Esophagus (tissue), 2 donors: ENCODE measurements at regions not wholly inside any gene's neighbourhood (a gene's known extent, or its start where the extent isn't known, plus 50 kb on each side); places are given as distances from the start of the nearest gene placed in this dataset.

ENCODE experiments used
- H3K27ac ChIP-seq, 2 donors: one replicate each; pipeline ENCODE4 v1.5.1; 2013; ENCODE audit warnings: low read depth in 2 of 2, mild to moderate bottlenecking in 2 of 2, inconsistent platforms in 1 of 2, low read length in 1 of 2, moderate library complexity in 1 of 2
- H3K27me3 ChIP-seq, 2 donors: one replicate each; pipeline ENCODE4 v1.6.1; 2013; ENCODE audit warnings: low read length in 2 of 2, control low read depth in 1 of 2, mild to moderate bottlenecking in 1 of 2; ENCODE audit not compliant: insufficient read depth in 2 of 2, control insufficient read depth in 1 of 2
- H3K36me3 ChIP-seq, 2 donors: one replicate each; pipeline ENCODE4 v1.6.1; 2013; ENCODE audit warnings: low read length in 1 of 2; ENCODE audit not compliant: control insufficient read depth in 2 of 2, insufficient read depth in 2 of 2
- H3K4me1 ChIP-seq, 2 donors: one replicate each; pipeline ENCODE4 v1.6.1; 2013; ENCODE audit warnings: low read length in 1 of 2; ENCODE audit not compliant: control insufficient read depth in 2 of 2, insufficient read depth in 2 of 2
- H3K4me3 ChIP-seq, 2 donors: one replicate each; pipeline ENCODE4 v1.5.1; 2013; ENCODE audit warnings: low read length in 2 of 2, mild to moderate bottlenecking in 2 of 2, low read depth in 1 of 2, moderate library complexity in 1 of 2
- H3K9me3 ChIP-seq, 2 donors: one replicate each; pipeline ENCODE4 v1.6.1; 2013; ENCODE audit warnings: mild to moderate bottlenecking in 2 of 2, low read depth in 1 of 2, low read length in 1 of 2, moderate library complexity in 1 of 2; ENCODE audit not compliant: control insufficient read depth in 2 of 2, insufficient read depth in 1 of 2
- WGBS, 2 donors: extraction: QIAGEN DNeasy Blood & Tissue Kit; methylation state at CpG; one replicate each; pipeline ENCODE4 v1.1.7; 2013; 5-methylcytosine and 5-hydroxymethylcytosine counted together
- donor health status: healthy with polysubstance abuse.
- donor health status: Bipolar disorder and iron deficiency.

DNA sequence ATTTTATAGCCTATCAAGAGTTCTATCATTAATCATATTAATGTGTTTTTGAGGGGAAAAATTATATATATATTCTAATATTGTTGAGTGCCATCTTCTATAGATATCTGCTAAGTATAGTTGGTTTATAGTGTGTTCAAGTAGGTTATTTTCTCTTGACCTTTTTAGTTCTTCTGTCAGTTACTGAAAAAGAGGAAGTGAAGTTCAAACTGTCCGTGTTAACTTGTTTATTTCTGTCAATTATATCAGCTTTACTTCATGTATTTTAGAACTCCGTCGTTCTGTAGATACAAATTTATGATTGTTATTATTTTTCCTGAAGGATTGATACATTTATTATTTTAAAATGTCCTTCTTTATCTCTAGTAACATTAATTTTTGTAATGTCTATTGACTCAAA, 1209.1 kb downstream of the CDH12 start:
- Histone ChIP-seq H3K27me3 (no peaks in the 10 kb centered on the region), H3K27ac (no peak overlapping the region), H3K36me3 (no peaks in the 10 kb centered on the region), H3K4me1 (no peaks in the 10 kb centered on the region), H3K9me3 (no peaks in the 10 kb centered on the region), H3K4me3 (no peak overlapping the region)
- WGBS, 2 donors = 50 to 51% methylated on average over 3 of the region's 3 CpGs

DNA sequence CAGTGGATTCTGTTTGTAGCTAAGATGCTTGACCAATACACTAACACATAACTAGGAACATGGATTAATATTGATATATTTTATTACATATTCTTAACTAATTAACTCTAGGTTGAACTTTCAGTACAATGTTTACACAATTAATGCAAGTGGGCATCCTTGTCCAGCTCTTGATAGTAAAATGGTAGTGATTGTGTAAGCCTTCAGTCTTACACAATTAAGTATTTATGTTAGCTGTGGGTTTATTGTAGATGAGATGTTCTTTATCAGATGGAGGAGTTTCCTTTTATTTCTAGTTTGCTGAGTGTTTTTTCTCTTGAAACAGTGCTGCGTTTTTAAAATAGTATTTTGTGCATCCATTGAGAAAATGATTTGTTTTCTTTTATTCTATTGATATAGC, 1210.8 kb downstream of the CDH12 start:
- Histone ChIP-seq H3K36me3 (no peaks in the 10 kb centered on the region), H3K4me1 (no peaks in the 10 kb centered on the region), H3K4me3 (no peak overlapping the region), H3K27me3 (no peaks in the 10 kb centered on the region), H3K27ac (no peak overlapping the region), H3K9me3 (no peaks in the 10 kb centered on the region)
- 57 to 85% methylated on average over 1 of the region's 1 CpG for whole genome bisulfite sequencing, 2 donors

DNA sequence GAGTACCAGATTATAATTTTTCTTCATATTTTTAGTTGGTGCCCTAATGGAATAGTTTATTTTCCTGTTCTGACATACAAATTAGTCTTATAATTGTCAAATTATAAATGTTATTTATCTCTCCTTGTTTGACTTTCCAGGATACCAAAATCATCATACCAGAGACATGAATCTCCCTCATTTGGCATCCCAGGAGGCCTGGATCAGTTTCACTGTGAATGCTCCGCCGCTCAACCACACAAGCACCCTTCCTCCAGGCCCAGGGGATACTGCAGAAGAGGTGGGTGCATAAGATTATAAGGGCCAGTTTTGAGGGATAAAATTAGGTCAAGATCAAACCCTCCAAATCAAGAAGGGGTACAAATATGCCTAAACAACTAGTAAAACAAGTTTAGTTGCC, 1229.3 kb downstream of the CDH12 start:
- 93 to 96% methylated on average over 2 of the region's 2 CpGs for WGBS, 2 donors
- Histone ChIP-seq H3K4me1 (no peaks in the 10 kb centered on the region), H3K36me3 (no peaks in the 10 kb centered on the region), H3K27me3 (no peaks in the 10 kb centered on the region), H3K27ac (no peak overlapping the region), H3K4me3 (no peak overlapping the region), H3K9me3 (no peaks in the 10 kb centered on the region)

DNA sequence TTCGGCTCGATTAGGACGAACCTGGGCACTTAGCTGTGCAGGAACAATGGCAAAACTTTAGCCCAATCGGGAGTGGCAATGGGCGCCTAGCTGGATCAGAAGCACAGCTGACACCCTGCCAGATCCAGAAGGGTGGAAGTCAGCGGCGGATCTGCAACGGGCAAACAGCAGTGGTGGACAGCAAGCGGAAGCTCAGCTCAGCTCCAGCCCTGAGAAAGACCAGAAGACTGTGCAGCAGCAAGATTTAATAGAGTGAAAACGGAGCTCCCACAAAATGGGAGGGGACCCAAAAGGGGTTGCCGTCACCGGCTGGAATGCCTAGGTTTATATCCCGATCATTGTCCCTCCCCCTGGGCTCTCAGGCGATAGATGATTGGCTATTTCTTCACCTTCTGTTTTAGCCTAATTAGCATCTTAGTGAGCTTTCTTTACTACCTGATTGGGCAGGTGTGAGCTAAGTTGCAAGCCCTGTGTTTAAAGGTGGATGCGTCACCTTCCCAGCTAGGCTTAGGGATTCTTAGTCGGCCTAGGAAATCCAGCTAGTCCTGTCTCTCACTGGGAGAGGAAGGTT, 1237.9 kb downstream of the CDH12 start:
- WGBS, 2 donors = 91 to 95% methylated on average over 16 of the region's 16 CpGs
- no peaks in the 10 kb centered on the region for H3K27me3 ChIP-seq
- peaks cover 2 to 7% of the 10 kb centered on the region in 2 donors for H3K9me3 ChIP-seq
- no peak overlapping the region for H3K4me3 ChIP-seq
- no peaks in the 10 kb centered on the region for H3K36me3 ChIP-seq
- no peaks in the 10 kb centered on the region for H3K4me1 ChIP-seq
- no peak overlapping the region for H3K27ac ChIP-seq

DNA sequence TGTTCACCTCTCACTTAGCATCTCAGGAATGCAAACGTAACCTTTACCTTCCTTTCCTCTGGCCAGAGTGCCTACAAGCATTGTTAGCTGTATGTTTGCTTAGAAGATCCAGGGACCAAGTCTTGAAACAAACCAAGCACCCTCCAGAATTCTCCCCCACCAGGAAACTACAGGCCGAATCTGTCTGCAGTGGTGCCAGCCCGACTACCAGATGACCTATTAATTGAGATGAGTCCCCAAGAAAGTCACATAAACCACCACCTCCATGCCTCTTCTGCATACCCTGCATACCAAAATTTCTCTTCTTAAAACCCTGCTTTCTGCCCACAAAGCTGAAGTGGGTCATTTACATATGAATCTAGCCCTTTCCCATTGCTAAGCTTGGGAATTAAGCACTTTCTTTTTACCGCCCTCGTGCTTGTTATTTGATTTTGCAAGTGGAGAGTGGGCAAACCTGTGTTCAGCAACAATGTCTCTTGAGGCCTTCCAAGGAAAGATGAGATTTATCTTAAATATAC, 1239.1 kb downstream of the CDH12 start:
- 68 to 75% methylated on average over 5 of the region's 5 CpGs for WGBS, 2 donors
- H3K4me1 ChIP-seq = no peaks in the 10 kb centered on the region
- H3K4me3 ChIP-seq = no peak overlapping the region
- no peaks in the 10 kb centered on the region for H3K27me3 ChIP-seq
- H3K9me3 ChIP-seq = peaks cover 2 to 7% of the 10 kb centered on the region in 2 donors
- no peaks in the 10 kb centered on the region for H3K36me3 ChIP-seq
- H3K27ac ChIP-seq = no peak overlapping the region

DNA sequence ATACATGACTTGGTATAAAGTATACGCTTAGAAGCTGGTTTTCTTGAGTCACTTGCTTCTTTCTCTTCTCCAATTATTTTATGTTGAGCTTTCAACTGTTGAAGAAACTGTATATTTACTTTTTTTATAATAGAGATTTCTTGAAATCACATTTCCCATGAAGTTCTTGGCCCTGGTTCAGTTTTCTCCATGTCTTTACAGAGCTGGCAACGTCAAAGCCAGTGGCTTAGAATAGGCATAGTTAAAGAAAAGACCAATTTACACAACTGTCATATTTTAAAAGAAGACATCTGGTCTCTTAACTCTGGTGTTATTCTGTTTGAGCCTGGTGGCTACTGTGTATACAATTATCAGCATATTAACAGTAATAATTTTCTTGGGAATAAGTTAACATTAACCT, 1249.3 kb downstream of the CDH12 start:
- Histone ChIP-seq H3K36me3 (no peaks in the 10 kb centered on the region), H3K27ac (no peak overlapping the region), H3K4me1 (no peaks in the 10 kb centered on the region), H3K9me3 (no peaks in the 10 kb centered on the region), H3K4me3 (no peak overlapping the region), H3K27me3 (no peaks in the 10 kb centered on the region)
- WGBS, 2 donors = 38 to 44% methylated on average over 2 of the region's 2 CpGs

DNA sequence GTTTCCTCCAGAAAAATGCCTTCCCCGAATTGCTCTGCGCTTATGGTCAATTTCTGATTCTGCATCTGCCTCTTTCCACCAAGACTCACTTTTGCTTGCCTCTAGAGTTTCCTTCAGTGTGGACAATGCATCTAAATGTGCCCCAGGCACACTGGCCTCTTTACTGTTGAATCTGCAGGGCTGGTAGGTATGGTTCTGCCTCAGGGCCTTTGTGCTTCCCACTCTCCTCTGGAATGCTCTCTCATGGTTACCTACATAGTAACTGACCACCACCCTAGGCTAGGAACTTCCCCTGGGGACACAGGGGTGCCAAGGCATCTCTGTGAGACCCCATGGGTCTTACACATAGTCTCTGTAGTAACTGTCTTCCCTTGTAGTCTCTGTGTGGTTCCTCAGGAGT, 1258.6 kb downstream of the CDH12 start:
- WGBS, 2 donors = 96 to 98% methylated on average over 2 of the region's 2 CpGs
- no peaks in the 10 kb centered on the region for H3K27me3 ChIP-seq

DNA sequence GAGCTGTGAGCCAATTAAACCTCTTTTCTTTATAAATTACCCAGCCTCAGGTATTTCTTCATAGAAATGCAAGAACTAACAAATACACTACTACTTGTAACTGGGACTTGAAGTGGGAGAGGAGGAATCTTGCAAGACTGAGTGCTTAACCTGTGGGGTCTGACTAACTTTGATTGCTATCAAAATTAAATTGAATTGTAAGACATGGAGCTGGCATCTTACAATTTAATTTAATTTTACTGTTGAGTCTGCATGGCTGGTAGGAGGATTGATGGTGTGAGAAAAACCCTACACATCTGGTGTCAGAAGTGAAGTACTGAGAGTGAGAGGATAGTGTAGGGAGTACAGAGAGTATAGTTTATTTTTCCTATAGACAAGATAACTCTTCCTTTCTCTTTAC, 1259.9 kb downstream of the CDH12 start:
- Histone ChIP-seq H3K4me3 (no peak overlapping the region), H3K4me1 (no peaks in the 10 kb centered on the region), H3K36me3 (no peaks in the 10 kb centered on the region), H3K27ac (no peak overlapping the region), H3K27me3 (no peaks in the 10 kb centered on the region), H3K9me3 (no peaks in the 10 kb centered on the region)

More for the DNA sequence above, 1258.6 kb downstream of the CDH12 start:
- no peaks in the 10 kb centered on the region for H3K4me1 ChIP-seq
- no peaks in the 10 kb centered on the region for H3K36me3 ChIP-seq
- no peaks in the 10 kb centered on the region for H3K9me3 ChIP-seq
- no peak overlapping the region for H3K4me3 ChIP-seq
- no peak overlapping the region for H3K27ac ChIP-seq

DNA sequence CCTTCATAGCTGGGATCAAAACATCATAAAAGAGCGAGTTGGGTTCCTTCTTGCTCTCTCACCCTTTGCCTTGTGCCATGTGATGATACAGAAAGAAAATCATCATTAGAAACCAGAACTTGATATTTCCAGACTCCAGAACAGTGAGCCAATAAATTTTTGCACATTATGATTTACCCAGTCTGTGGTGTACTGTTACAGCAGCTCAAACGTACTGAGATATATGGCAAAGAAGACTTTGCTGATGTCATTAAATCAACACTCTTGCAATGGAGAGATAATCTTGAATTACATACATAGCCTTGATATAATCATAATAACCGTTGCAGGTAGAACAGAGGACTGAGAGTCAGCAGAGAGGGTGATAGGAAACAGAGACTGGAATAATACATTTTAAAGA, 1271.6 kb downstream of the CDH12 start:
- Histone ChIP-seq H3K9me3 (no peaks in the 10 kb centered on the region), H3K27me3 (no peaks in the 10 kb centered on the region), H3K4me1 (no peaks in the 10 kb centered on the region), H3K27ac (no peak overlapping the region), H3K4me3 (no peak overlapping the region), H3K36me3 (no peaks in the 10 kb centered on the region)
- 72 to 77% methylated on average over 3 of the region's 3 CpGs for WGBS, 2 donors

DNA sequence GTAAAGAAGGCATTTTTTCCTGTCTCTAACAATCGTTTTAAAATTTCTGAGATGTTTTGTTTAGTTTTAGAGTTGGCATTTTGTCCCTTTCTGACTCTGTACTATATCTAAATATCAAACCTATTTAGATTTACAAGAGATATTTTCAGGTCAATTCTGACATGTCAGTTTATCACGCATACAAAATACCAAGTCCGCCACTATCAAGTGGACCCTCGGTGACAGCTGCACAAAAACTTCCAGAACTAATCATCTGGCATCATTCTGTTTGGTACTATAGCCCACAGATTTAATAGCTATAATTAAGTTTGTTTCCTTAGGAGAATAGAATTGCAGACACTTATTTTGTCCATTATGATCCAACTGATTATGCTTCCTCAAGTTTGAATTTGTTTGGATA, 1278.2 kb downstream of the CDH12 start:
- H3K4me3 ChIP-seq = no peak overlapping the region
- no peaks in the 10 kb centered on the region for H3K9me3 ChIP-seq
- no peaks in the 10 kb centered on the region for H3K4me1 ChIP-seq
- no peak overlapping the region for H3K27ac ChIP-seq
- WGBS, 2 donors = 82 to 83% methylated on average over 4 of the region's 4 CpGs
- H3K27me3 ChIP-seq = no peaks in the 10 kb centered on the region
- H3K36me3 ChIP-seq = no peaks in the 10 kb centered on the region
